ENCODE measurements at regions not wholly inside any gene's neighbourhood (a gene's known extent, or its start where the extent isn't known, plus 50 kb on each side); places are given as distances from the start of the nearest gene placed in this dataset.

DNA sequence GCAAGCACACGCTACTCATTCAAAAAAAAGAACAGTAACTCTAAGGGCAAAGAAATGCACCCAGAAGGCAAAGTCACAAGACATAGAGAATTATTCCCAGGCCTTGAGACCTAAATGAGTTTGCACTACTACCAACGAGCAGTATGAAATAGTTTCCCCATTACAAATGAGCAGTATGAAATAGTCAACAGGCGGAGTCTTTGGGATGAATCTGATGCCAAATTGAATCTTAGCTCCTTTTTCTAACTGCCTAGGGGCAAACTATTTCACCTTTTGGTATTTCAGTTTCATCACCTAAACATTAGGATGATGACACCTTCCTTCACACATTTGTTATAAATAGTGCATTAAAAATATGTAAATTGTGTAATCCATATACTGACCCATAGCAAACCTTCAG, 213.0 kb upstream of the FAT4 start:
- H3K9me3 Mint-ChIP-seq: peaks cover 3% of the 10 kb centered on the region
- ATAC-seq (ENCODE audit: low read depth) (no peak), DNase-seq (no peak)
- intact Hi-C loops (cut with micrococcal nuclease): no loop called here
- H3K27ac Mint-ChIP-seq: no peak overlapping the region
- TF ChIP-seq, protein P1, sequence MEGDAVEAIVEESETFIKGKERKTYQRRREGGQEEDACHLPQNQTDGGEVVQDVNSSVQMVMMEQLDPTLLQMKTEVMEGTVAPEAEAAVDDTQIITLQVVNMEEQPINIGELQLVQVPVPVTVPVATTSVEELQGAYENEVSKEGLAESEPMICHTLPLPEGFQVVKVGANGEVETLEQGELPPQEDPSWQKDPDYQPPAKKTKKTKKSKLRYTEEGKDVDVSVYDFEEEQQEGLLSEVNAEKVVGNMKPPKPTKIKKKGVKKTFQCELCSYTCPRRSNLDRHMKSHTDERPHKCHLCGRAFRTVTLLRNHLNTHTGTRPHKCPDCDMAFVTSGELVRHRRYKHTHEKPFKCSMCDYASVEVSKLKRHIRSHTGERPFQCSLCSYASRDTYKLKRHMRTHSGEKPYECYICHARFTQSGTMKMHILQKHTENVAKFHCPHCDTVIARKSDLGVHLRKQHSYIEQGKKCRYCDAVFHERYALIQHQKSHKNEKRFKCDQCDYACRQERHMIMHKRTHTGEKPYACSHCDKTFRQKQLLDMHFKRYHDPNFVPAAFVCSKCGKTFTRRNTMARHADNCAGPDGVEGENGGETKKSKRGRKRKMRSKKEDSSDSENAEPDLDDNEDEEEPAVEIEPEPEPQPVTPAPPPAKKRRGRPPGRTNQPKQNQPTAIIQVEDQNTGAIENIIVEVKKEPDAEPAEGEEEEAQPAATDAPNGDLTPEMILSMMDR (IDR thresholded peaks at IDR 0.05): no peak
- ChIA-PET CTCF (no interaction called here), POLR2A (no interaction called here)
- no peak overlapping the region for H3K4me3 Mint-ChIP-seq
- no peaks in the 10 kb centered on the region for H3K27me3 Mint-ChIP-seq
- no peaks in the 10 kb centered on the region for H3K4me1 Mint-ChIP-seq
- no peaks in the 10 kb centered on the region for H3K36me3 Mint-ChIP-seq (ENCODE audit: low read depth)

DNA sequence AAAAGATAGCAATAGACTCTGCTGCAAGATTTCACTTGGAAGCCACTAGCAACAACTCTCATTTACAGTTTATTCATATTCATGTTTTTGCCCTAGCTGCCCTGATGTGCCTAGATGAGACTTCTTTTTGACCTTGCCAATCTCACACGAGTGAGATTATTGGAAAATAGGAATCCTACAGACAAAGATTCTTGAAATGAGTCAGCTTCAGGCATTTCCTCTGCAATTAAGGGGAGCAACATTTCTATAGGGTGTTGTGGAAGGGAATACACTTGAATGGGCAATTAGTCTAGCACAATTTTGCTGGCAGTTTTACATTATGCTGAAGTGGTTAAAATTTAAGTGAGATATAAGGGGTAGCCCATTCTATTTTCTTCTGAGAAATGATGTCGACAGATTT, 217.0 kb upstream of the FAT4 start:
- intact Hi-C loops (cut with micrococcal nuclease): no loop called here
- Mint-ChIP-seq H3K4me3 (no peak overlapping the region), H3K36me3 (ENCODE audit: low read depth) (no peaks in the 10 kb centered on the region), H3K4me1 (no peaks in the 10 kb centered on the region), H3K9me3 (no peaks in the 10 kb centered on the region), H3K27ac (no peak overlapping the region), H3K27me3 (no peaks in the 10 kb centered on the region)
- no peak for DNase-seq
- no peak for ATAC-seq (ENCODE audit: low read depth)
- ChIA-PET CTCF (no interaction called here), POLR2A (no interaction called here)
- TF ChIP-seq, protein P1 (IDR thresholded peaks at IDR 0.05): no peak

DNA sequence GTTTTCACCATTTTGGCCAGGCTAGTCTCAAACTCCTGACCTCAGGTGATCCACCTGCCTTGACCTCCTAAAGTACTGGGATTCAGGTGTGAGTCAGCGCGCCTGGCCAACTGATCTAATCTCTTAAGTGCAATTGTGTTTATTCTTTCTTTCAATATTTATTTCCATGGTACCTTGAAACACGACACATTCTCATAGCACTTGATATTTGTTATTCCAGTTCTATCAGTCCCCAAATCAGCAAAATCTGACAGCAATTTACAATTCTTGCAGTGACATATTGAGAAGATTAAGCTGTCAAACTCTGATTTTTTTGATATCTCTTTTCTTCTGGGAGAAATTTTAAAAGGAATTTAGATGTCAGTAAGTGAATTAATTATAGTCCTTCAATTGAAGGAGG, 218.1 kb upstream of the FAT4 start:
- ChIA-PET POLR2A (no interaction called here), CTCF (no interaction called here)
- TF ChIP-seq, protein P1 (IDR thresholded peaks at IDR 0.05): no peak
- H3K27ac Mint-ChIP-seq: no peak overlapping the region
- ATAC-seq (ENCODE audit: low read depth): no peak
- no peaks in the 10 kb centered on the region for H3K36me3 Mint-ChIP-seq (ENCODE audit: low read depth)
- intact Hi-C loops (cut with micrococcal nuclease): no loop called here
- H3K9me3 Mint-ChIP-seq: no peaks in the 10 kb centered on the region
- no peaks in the 10 kb centered on the region for H3K27me3 Mint-ChIP-seq
- no peak for DNase-seq
- H3K4me3 Mint-ChIP-seq: no peak overlapping the region
- no peaks in the 10 kb centered on the region for H3K4me1 Mint-ChIP-seq

DNA sequence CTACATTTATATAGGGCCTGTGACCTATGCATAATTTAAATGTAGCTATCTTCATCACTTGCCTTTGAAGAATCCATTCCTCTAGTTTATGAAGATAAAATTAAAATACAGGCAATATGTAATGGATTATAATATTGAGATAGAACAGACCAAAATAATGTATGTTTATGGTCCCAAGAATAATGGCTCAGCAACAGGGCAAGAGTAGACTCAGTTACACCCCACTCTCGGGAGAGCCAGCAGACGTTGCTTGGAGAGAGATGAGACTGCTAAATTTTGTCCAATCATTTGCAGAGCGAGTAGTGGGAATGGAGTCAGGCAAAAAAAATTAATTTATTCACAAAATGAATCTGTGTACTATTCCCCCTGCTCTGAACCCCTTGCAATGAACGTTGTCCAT, 223.2 kb upstream of the FAT4 start:
- Mint-ChIP-seq H3K4me3 (no peak overlapping the region), H3K9me3 (no peaks in the 10 kb centered on the region), H3K27ac (no peak overlapping the region), H3K4me1 (no peaks in the 10 kb centered on the region), H3K36me3 (ENCODE audit: low read depth) (no peaks in the 10 kb centered on the region), H3K27me3 (no peaks in the 10 kb centered on the region)
- ChIA-PET POLR2A (no interaction called here), CTCF (no interaction called here)
- DNase-seq (no peak), ATAC-seq (ENCODE audit: low read depth) (no peak)
- TF ChIP-seq, protein P1 (IDR thresholded peaks at IDR 0.05): no peak
- intact Hi-C loops (cut with micrococcal nuclease): no loop called here

DNA sequence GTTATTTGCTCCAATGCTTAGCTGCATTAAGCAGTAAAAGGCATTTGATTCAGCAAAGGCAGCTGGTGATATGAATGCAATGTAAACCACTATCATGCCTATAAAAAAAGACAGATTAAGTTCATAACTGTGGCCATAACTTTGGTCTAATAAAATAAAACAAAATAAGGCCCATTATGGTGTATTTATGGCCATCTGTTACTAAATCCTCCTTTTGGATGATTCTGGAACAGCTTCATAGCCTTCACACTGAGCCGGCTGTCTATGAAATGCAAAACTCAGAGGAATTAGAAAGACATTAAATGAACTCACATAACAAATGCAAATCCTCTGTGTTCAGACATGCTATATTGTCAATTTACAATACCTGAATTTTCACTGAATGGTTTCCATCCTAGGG, 223.7 kb upstream of the FAT4 start:
- CTCF ChIA-PET: no interaction called here
- H3K4me3 Mint-ChIP-seq: no peak overlapping the region
- H3K27me3 Mint-ChIP-seq: no peaks in the 10 kb centered on the region

More for the DNA sequence above, 223.7 kb upstream of the FAT4 start:
- POLR2A ChIA-PET: no interaction called here
- Mint-ChIP-seq H3K36me3 (ENCODE audit: low read depth) (no peaks in the 10 kb centered on the region), H3K9me3 (no peaks in the 10 kb centered on the region), H3K4me1 (no peaks in the 10 kb centered on the region), H3K27ac (no peak overlapping the region)
- TF ChIP-seq, protein P1 (IDR thresholded peaks at IDR 0.05): no peak
- intact Hi-C loops (cut with micrococcal nuclease): no loop called here
- no peak for ATAC-seq (ENCODE audit: low read depth)
- no peak for DNase-seq

Data from activated B cell treated with CpG ODN at 0.5 μM for 24 hours (primary cell).